ENCODE measurements at regions not wholly inside any gene's neighbourhood (a gene's known extent, or its start where the extent isn't known, plus 50 kb on each side); places are given as distances from the start of the nearest gene placed in this dataset.

- no peaks in the 10 kb centered on the region for H3K27me3 ChIP-seq
- H3K9me3 ChIP-seq = peaks cover 0 to 20% of the 10 kb centered on the region in 2 donors
- TF ChIP-seq, protein P1, sequence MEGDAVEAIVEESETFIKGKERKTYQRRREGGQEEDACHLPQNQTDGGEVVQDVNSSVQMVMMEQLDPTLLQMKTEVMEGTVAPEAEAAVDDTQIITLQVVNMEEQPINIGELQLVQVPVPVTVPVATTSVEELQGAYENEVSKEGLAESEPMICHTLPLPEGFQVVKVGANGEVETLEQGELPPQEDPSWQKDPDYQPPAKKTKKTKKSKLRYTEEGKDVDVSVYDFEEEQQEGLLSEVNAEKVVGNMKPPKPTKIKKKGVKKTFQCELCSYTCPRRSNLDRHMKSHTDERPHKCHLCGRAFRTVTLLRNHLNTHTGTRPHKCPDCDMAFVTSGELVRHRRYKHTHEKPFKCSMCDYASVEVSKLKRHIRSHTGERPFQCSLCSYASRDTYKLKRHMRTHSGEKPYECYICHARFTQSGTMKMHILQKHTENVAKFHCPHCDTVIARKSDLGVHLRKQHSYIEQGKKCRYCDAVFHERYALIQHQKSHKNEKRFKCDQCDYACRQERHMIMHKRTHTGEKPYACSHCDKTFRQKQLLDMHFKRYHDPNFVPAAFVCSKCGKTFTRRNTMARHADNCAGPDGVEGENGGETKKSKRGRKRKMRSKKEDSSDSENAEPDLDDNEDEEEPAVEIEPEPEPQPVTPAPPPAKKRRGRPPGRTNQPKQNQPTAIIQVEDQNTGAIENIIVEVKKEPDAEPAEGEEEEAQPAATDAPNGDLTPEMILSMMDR (IDR thresholded peaks at IDR 0.05) = no peak
- ATAC-seq (no peak), DNase-seq (no peak)
- no peak overlapping the region for H3K27ac ChIP-seq
- H3K4me1 ChIP-seq = no peaks in the 10 kb centered on the region
- no peaks in the 10 kb centered on the region for H3K36me3 ChIP-seq
- intact Hi-C loops (cut with DNase I) = no loop called here
- no peak overlapping the region for H3K4me3 ChIP-seq
These were observed 86.2 kb upstream of the YPEL5 start for GRCh38 chr2:30060562-30060961.

DNA sequence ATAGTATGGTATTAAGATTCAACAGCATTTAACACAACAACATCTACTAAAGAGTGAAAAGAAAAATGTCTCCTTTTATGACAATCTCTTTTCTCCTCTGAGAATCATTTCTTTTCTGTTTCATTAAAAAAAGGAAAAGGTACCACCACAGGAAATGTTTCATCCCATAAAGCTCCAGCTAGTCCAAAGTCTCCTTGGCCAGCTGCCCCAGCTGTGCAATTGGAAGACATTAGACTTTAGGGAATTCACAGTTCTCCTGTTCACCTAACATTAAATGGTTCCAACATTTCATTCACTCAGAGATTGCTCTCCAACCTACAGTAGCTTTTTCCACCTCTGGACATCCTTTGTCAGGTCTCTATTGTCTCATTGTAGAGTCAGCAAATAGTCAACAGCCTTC, 78.7 kb upstream of the YPEL5 start:
- no peak for ATAC-seq
- Histone ChIP-seq H3K4me3 (no peak overlapping the region), H3K9me3 (peaks cover 0 to 26% of the 10 kb centered on the region in 2 donors), H3K36me3 (no peaks in the 10 kb centered on the region), H3K27me3 (peaks cover 0 to 29% of the 10 kb centered on the region in 2 donors), H3K4me1 (no peaks in the 10 kb centered on the region), H3K27ac (no peak overlapping the region)
- intact Hi-C loops (cut with DNase I) = no loop called here
- TF ChIP-seq, protein P1 (IDR thresholded peaks at IDR 0.05) = no peak
- no peak for DNase-seq

- Histone ChIP-seq H3K27ac (no peak overlapping the region), H3K9me3 (no peaks in the 10 kb centered on the region), H3K27me3 (peaks cover 0 to 49% of the 10 kb centered on the region in 2 donors), H3K36me3 (no peaks in the 10 kb centered on the region), H3K4me3 (no peak overlapping the region), H3K4me1 (no peaks in the 10 kb centered on the region)
- TF ChIP-seq, protein P1 (IDR thresholded peaks at IDR 0.05) = peak; percentile 51 to 63
- DNase-seq (peak in 3 of 4 donors; percentile 42 to 71 (median 52)), ATAC-seq (peak; percentile 97)
- intact Hi-C loops (cut with DNase I) = no loop called here
These were observed 74.5 kb upstream of the YPEL5 start for GRCh38 chr2:30072250-30072842.

DNA sequence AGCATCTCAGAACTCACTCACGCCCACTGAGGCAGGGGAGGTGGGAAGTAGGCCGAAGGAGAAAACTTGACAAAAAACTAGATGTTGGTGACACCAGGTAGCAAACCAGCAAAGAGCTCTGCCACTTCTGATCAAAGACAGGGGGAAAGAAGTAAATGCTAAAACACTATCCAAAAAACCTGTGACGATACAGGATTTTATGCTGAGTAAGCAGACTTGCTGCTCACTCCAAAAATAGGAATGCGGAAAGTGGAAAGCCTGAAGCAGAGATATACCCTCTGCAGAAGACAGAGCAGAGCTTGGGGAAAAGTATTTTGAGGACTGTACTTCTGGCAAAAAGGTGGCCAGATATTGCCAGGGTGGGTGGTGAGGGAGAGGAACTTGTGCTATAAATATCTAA, 73.3 kb upstream of the YPEL5 start:
- Histone ChIP-seq H3K4me3 (no peak overlapping the region), H3K4me1 (no peaks in the 10 kb centered on the region), H3K27me3 (peaks cover 0 to 50% of the 10 kb centered on the region in 2 donors), H3K27ac (no peak overlapping the region), H3K36me3 (no peaks in the 10 kb centered on the region), H3K9me3 (no peaks in the 10 kb centered on the region)
- ATAC-seq (no peak), DNase-seq (no peak)
- intact Hi-C loops (cut with DNase I) = no loop called here
- TF ChIP-seq, protein P1 (IDR thresholded peaks at IDR 0.05) = no peak

DNA sequence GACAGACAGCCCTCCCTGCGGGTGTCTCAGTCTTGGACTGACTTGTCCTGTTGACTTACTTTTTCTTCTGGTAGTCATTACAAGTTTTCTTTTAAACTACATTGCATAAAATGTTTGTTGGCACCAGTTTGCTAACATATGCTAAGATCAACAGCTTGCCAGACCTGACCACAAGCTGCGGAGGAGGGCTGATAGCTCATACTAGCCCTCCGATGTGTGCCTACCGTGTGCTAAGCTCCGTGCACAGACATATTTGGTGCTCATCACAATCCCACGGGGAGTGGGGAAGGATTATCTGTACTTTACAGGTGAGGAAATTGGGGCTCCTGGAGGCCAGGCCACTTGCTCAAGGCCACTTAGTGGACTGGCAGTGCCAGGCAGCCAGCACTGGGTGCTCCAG, 72.8 kb upstream of the YPEL5 start:
- Histone ChIP-seq H3K27me3 (peaks cover 0 to 53% of the 10 kb centered on the region in 2 donors), H3K9me3 (no peaks in the 10 kb centered on the region), H3K4me1 (no peaks in the 10 kb centered on the region), H3K36me3 (no peaks in the 10 kb centered on the region), H3K27ac (no peak overlapping the region), H3K4me3 (no peak overlapping the region)
- DNase-seq (no peak), ATAC-seq (no peak)
- intact Hi-C loops (cut with DNase I) = no loop called here
- TF ChIP-seq, protein P1 (IDR thresholded peaks at IDR 0.05) = no peak
